ENCODE measurements at regions not wholly inside any gene's neighbourhood (a gene's known extent, or its start where the extent isn't known, plus 50 kb on each side); places are given as distances from the start of the nearest gene placed in this dataset.
"Not testable (repeated sequence)": the region's sequence is repeated elsewhere in the genome, so short reads cannot be mapped to it uniquely, and the experiment has no call there.

- DNase-seq (ENCODE audit: low read depth): no peak
These were observed 786.8 kb downstream of the KCNJ3 start for GRCh38 chr2:155485141-155485842.

GRCh38 chr2:155481141-155481540 lies 782.6 kb downstream of the KCNJ3 start:
- DNase-seq (ENCODE audit: low read depth): no peak
- H3K4me3 ChIP-seq (ENCODE audit: control insufficient read depth, low read depth, low read length): no peak overlapping the region
- no peak for TF ChIP-seq CTCF (IDR thresholded peaks at IDR 0.05; ENCODE audit: control insufficient read depth, insufficient read depth, low read depth, low read length, missing control alignments)

More at GRCh38 chr2:155485141-155485842, 786.8 kb downstream of the KCNJ3 start:
- H3K4me3 ChIP-seq (ENCODE audit: control insufficient read depth, low read depth, low read length): no peak overlapping the region
- no peak for TF ChIP-seq CTCF (IDR thresholded peaks at IDR 0.05; ENCODE audit: control insufficient read depth, insufficient read depth, low read depth, low read length, missing control alignments)

GRCh38 chr2:155472018-155472417 lies 773.5 kb downstream of the KCNJ3 start:
- not testable (repeated sequence) for DNase-seq (ENCODE audit: low read depth); H3K4me3 ChIP-seq (ENCODE audit: control insufficient read depth, low read depth, low read length)

GRCh38 chr2:155456222-155456621 lies 757.7 kb downstream of the KCNJ3 start:
- DNase-seq (ENCODE audit: low read depth): no peak
- TF ChIP-seq CTCF (IDR thresholded peaks at IDR 0.05; ENCODE audit: control insufficient read depth, insufficient read depth, low read depth, low read length, missing control alignments): no peak
- H3K4me3 ChIP-seq (ENCODE audit: control insufficient read depth, low read depth, low read length): no peak overlapping the region

GRCh38 chr2:155442755-155443372 lies 744.4 kb downstream of the KCNJ3 start:
- TF ChIP-seq CTCF (IDR thresholded peaks at IDR 0.05; ENCODE audit: control insufficient read depth, insufficient read depth, low read depth, low read length, missing control alignments): no peak
- no peak for DNase-seq (ENCODE audit: low read depth)
- H3K4me3 ChIP-seq (ENCODE audit: control insufficient read depth, low read depth, low read length): no peak overlapping the region

- TF ChIP-seq CTCF (IDR thresholded peaks at IDR 0.05; ENCODE audit: control insufficient read depth, insufficient read depth, low read depth, low read length, missing control alignments): no peak
- DNase-seq (ENCODE audit: low read depth): no peak
These were observed 743.6 kb downstream of the KCNJ3 start for GRCh38 chr2:155442088-155442487.

GRCh38 chr2:155431004-155431507 lies 732.6 kb downstream of the KCNJ3 start:
- DNase-seq (ENCODE audit: low read depth): no peak
- H3K4me3 ChIP-seq (ENCODE audit: control insufficient read depth, low read depth, low read length): no peak overlapping the region
- TF ChIP-seq CTCF (IDR thresholded peaks at IDR 0.05; ENCODE audit: control insufficient read depth, insufficient read depth, low read depth, low read length, missing control alignments): no peak

More at GRCh38 chr2:155442088-155442487, 743.6 kb downstream of the KCNJ3 start:
- no peak overlapping the region for H3K4me3 ChIP-seq (ENCODE audit: control insufficient read depth, low read depth, low read length)

Data from AG09309 (cell line).